ENCODE measurements at regions not wholly inside any gene's neighbourhood (a gene's known extent, or its start where the extent isn't known, plus 50 kb on each side); places are given as distances from the start of the nearest gene placed in this dataset.

DNA sequence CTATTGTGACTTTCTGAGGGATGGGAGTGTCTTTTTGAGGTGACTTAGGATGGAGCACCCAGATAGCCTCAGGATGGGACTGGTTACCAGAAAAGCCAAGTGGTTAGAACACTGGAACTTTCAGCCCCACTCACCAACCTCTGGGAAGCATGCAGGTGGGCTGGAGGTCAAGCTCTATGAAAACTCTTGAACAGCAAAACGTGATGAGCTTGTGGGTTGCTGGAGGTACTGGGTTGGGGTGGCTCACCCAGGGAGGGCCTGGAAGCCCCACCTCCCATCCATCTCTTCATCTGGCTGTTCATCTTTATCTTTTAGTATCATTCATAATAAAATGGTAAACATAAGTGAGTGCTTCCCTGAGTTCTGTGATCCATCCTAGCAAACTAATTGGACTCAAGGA, 216.4 kb downstream of the SPP2 start:
- Histone ChIP-seq H3K4me2 (ENCODE audit: low read length) (no peak overlapping the region), H2AFZ (ENCODE audit: low read length) (no peak overlapping the region), H3F3A (ENCODE audit: insufficient read depth, low read length) (no peaks in the 10 kb centered on the region), H3K9me2 (ENCODE audit: low read depth, low read length) (no peaks in the 10 kb centered on the region), H3K27ac (ENCODE audit: low read depth, low read length, poor library complexity, severe bottlenecking) (no peak overlapping the region), H3K9ac (ENCODE audit: low read length) (no peak overlapping the region), H3K4me1 (ENCODE audit: insufficient read depth, low read length, severe bottlenecking) (no peaks in the 10 kb centered on the region), H3K36me3 (ENCODE audit: insufficient read depth, low read length) (no peaks in the 10 kb centered on the region; the same call in 1 of the 2 replicates), H4K20me1 (ENCODE audit: insufficient read depth, low read length) (no peaks in the 10 kb centered on the region), H3K4me3 (ENCODE audit: low read depth, low read length, poor library complexity, severe bottlenecking) (no peak overlapping the region), H3K27me3 (ENCODE audit: insufficient read depth, low read length) (peaks cover 3% of the 10 kb centered on the region; the same call in 1 of the 2 replicates), H3K79me2 (ENCODE audit: insufficient read depth, low read length) (no peaks in the 10 kb centered on the region), H3K9me3 (ENCODE audit: low read length) (no peaks in the 10 kb centered on the region)
- TF ChIP-seq CTCF (IDR thresholded peaks at IDR 0.05; ENCODE audit: low read length) (no peak), EZH2 (IDR thresholded peaks at IDR 0.05; ENCODE audit: borderline replicate concordance, low read length) (no peak)

DNA sequence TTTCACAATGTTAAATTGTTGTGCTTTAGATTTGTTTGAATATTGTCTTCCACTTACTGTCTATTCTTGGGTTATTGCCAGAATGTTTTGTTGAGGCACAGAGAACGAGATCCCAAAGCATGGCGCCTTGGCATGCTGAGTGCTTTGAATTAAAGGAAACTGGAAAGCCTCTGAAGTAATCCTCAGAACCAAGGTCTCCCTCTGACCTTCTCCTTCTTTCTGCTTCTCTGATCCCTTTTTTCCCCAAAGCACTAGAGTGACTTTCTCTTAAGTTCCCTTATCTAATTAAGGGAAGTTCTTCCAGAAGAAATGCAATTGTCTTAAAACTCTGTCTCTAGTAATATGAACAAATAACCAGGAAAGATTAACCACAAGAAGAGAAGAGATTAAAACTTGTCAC, 214.7 kb downstream of the SPP2 start:
- Histone ChIP-seq H3K9me2 (ENCODE audit: low read depth, low read length) (no peaks in the 10 kb centered on the region), H4K20me1 (ENCODE audit: insufficient read depth, low read length) (no peaks in the 10 kb centered on the region), H3K27ac (ENCODE audit: low read depth, low read length, poor library complexity, severe bottlenecking) (no peak overlapping the region), H3K4me2 (ENCODE audit: low read length) (no peak overlapping the region), H3K79me2 (ENCODE audit: insufficient read depth, low read length) (no peaks in the 10 kb centered on the region), H2AFZ (ENCODE audit: low read length) (no peak overlapping the region), H3K27me3 (ENCODE audit: insufficient read depth, low read length) (peaks cover 3% of the 10 kb centered on the region; the same call in 1 of the 2 replicates), H3K9ac (ENCODE audit: low read length) (no peak overlapping the region), H3K36me3 (ENCODE audit: insufficient read depth, low read length) (no peaks in the 10 kb centered on the region; the same call in 1 of the 2 replicates), H3K4me3 (ENCODE audit: low read depth, low read length, poor library complexity, severe bottlenecking) (no peak overlapping the region), H3K9me3 (ENCODE audit: low read length) (no peaks in the 10 kb centered on the region), H3K4me1 (ENCODE audit: insufficient read depth, low read length, severe bottlenecking) (no peaks in the 10 kb centered on the region), H3F3A (ENCODE audit: insufficient read depth, low read length) (no peaks in the 10 kb centered on the region)
- no peak for TF ChIP-seq CTCF (IDR thresholded peaks at IDR 0.05; ENCODE audit: low read length)
- TF ChIP-seq EZH2 (IDR thresholded peaks at IDR 0.05; ENCODE audit: borderline replicate concordance, low read length): no peak

GRCh38 chr2:234261736-234262135, 211.2 kb downstream of the SPP2 start:
- no peak for TF ChIP-seq CTCF (IDR thresholded peaks at IDR 0.05; ENCODE audit: low read length)
- no peak for TF ChIP-seq EZH2 (IDR thresholded peaks at IDR 0.05; ENCODE audit: borderline replicate concordance, low read length)
- no peaks in the 10 kb centered on the region for H3K9me2 ChIP-seq (ENCODE audit: low read depth, low read length)
- H2AFZ ChIP-seq (ENCODE audit: low read length): no peak overlapping the region
- H3F3A ChIP-seq (ENCODE audit: insufficient read depth, low read length): no peaks in the 10 kb centered on the region
- no peaks in the 10 kb centered on the region for H3K9me3 ChIP-seq (ENCODE audit: low read length)
- H3K79me2 ChIP-seq (ENCODE audit: insufficient read depth, low read length): no peaks in the 10 kb centered on the region
- H3K27ac ChIP-seq (ENCODE audit: low read depth, low read length, poor library complexity, severe bottlenecking): no peak overlapping the region
- H3K36me3 ChIP-seq (ENCODE audit: insufficient read depth, low read length): no peaks in the 10 kb centered on the region; the same call in 1 of the 2 replicates
- no peaks in the 10 kb centered on the region for H3K4me1 ChIP-seq (ENCODE audit: insufficient read depth, low read length, severe bottlenecking)
- no peak overlapping the region for H3K9ac ChIP-seq (ENCODE audit: low read length)
- no peaks in the 10 kb centered on the region for H4K20me1 ChIP-seq (ENCODE audit: insufficient read depth, low read length)
- H3K4me3 ChIP-seq (ENCODE audit: low read depth, low read length, poor library complexity, severe bottlenecking): no peak overlapping the region
- H3K27me3 ChIP-seq (ENCODE audit: insufficient read depth, low read length): peaks cover 3% of the 10 kb centered on the region; the same call in 1 of the 2 replicates
- no peak overlapping the region for H3K4me2 ChIP-seq (ENCODE audit: low read length)
